ENCODE measurements at regions not wholly inside any gene's neighbourhood (a gene's known extent, or its start where the extent isn't known, plus 50 kb on each side); places are given as distances from the start of the nearest gene placed in this dataset.

GRCh38 chr3:117751651-117752050, 1042.1 kb downstream of the TUSC7 start:
- CTCF ChIA-PET, result no interaction called here
- Histone ChIP-seq H3K4me3 (ENCODE audit: low read length) (no peak overlapping the region), H3K9me3 (ENCODE audit: low read length) (peaks cover 3% of the 10 kb centered on the region), H3K27me3 (ENCODE audit: insufficient read depth, low read length, poor library complexity, severe bottlenecking) (no peaks in the 10 kb centered on the region), H3K27ac (ENCODE audit: low read depth, low read length) (no peak overlapping the region), H3K4me1 (ENCODE audit: insufficient read depth, low read length) (no peaks in the 10 kb centered on the region), H3K36me3 (ENCODE audit: insufficient read depth, low read length) (no peaks in the 10 kb centered on the region)
- Mint-ChIP-seq H3K27ac (no peak overlapping the region), H3K4me1 (no peaks in the 10 kb centered on the region), H3K4me3 (no peak overlapping the region), H3K36me3 (no peaks in the 10 kb centered on the region), H3K9me3 (peaks cover 2 to 8% (median 7%) of the 10 kb centered on the region in 5 donors), H3K27me3 (no peaks in the 10 kb centered on the region)
- POLR2A ChIA-PET, result no interaction called here
- no peak for DNase-seq

GRCh38 chr3:117752984-117753717, 1043.6 kb downstream of the TUSC7 start:
- no peaks in the 10 kb centered on the region for H3K36me3 ChIP-seq (ENCODE audit: insufficient read depth, low read length)
- no peak overlapping the region for H3K27ac ChIP-seq (ENCODE audit: low read depth, low read length)
- ChIA-PET CTCF (no interaction called here), POLR2A (no interaction called here)
- H3K4me1 ChIP-seq (ENCODE audit: insufficient read depth, low read length), result no peaks in the 10 kb centered on the region
- H3K4me1 Mint-ChIP-seq, result no peaks in the 10 kb centered on the region
- no peak for DNase-seq
- peaks cover 2 to 8% (median 3%) of the 10 kb centered on the region in 5 donors for H3K9me3 Mint-ChIP-seq
- H3K9me3 ChIP-seq (ENCODE audit: low read length), result peaks cover 3% of the 10 kb centered on the region
- no peaks in the 10 kb centered on the region for H3K27me3 ChIP-seq (ENCODE audit: insufficient read depth, low read length, poor library complexity, severe bottlenecking)
- no peak overlapping the region for H3K27ac Mint-ChIP-seq
- no peaks in the 10 kb centered on the region for H3K27me3 Mint-ChIP-seq
- H3K36me3 Mint-ChIP-seq, result no peaks in the 10 kb centered on the region
- no peak overlapping the region for H3K4me3 ChIP-seq (ENCODE audit: low read length)
- H3K4me3 Mint-ChIP-seq, result no peak overlapping the region

GRCh38 chr3:117754058-117754457, 1044.5 kb downstream of the TUSC7 start:
- Mint-ChIP-seq H3K27me3 (no peaks in the 10 kb centered on the region), H3K36me3 (no peaks in the 10 kb centered on the region), H3K27ac (no peak overlapping the region), H3K4me1 (no peaks in the 10 kb centered on the region), H3K9me3 (peaks cover 2 to 12% (median 6%) of the 10 kb centered on the region in 5 donors), H3K4me3 (no peak overlapping the region)
- Histone ChIP-seq H3K27me3 (ENCODE audit: insufficient read depth, low read length, poor library complexity, severe bottlenecking) (no peaks in the 10 kb centered on the region), H3K9me3 (ENCODE audit: low read length) (peaks cover 3% of the 10 kb centered on the region), H3K36me3 (ENCODE audit: insufficient read depth, low read length) (no peaks in the 10 kb centered on the region), H3K27ac (ENCODE audit: low read depth, low read length) (no peak overlapping the region), H3K4me3 (ENCODE audit: low read length) (no peak overlapping the region), H3K4me1 (ENCODE audit: insufficient read depth, low read length) (no peaks in the 10 kb centered on the region)
- ChIA-PET POLR2A (no interaction called here), CTCF (no interaction called here)
- DNase-seq, result no peak

GRCh38 chr3:117754841-117755240, 1045.3 kb downstream of the TUSC7 start:
- H3K4me3 Mint-ChIP-seq, result no peak overlapping the region
- H3K9me3 Mint-ChIP-seq, result peaks cover 2 to 10% (median 9%) of the 10 kb centered on the region in 5 donors
- H3K27ac Mint-ChIP-seq, result no peak overlapping the region
- no peaks in the 10 kb centered on the region for H3K36me3 Mint-ChIP-seq
- H3K4me1 ChIP-seq (ENCODE audit: insufficient read depth, low read length), result no peaks in the 10 kb centered on the region
- peaks cover 3% of the 10 kb centered on the region for H3K9me3 ChIP-seq (ENCODE audit: low read length)
- no peaks in the 10 kb centered on the region for H3K27me3 Mint-ChIP-seq
- H3K27me3 ChIP-seq (ENCODE audit: insufficient read depth, low read length, poor library complexity, severe bottlenecking), result no peaks in the 10 kb centered on the region
- no peak for DNase-seq
- no peak overlapping the region for H3K27ac ChIP-seq (ENCODE audit: low read depth, low read length)
- ChIA-PET CTCF (no interaction called here), POLR2A (no interaction called here)
- H3K4me3 ChIP-seq (ENCODE audit: low read length), result no peak overlapping the region
- no peaks in the 10 kb centered on the region for H3K36me3 ChIP-seq (ENCODE audit: insufficient read depth, low read length)
- no peaks in the 10 kb centered on the region for H3K4me1 Mint-ChIP-seq

- ChIA-PET POLR2A (no interaction called here), CTCF (no interaction called here)
- Histone ChIP-seq H3K9me3 (ENCODE audit: low read length) (peaks cover 3% of the 10 kb centered on the region), H3K36me3 (ENCODE audit: insufficient read depth, low read length) (no peaks in the 10 kb centered on the region), H3K27ac (ENCODE audit: low read depth, low read length) (no peak overlapping the region), H3K27me3 (ENCODE audit: insufficient read depth, low read length, poor library complexity, severe bottlenecking) (no peaks in the 10 kb centered on the region), H3K4me3 (ENCODE audit: low read length) (no peak overlapping the region), H3K4me1 (ENCODE audit: insufficient read depth, low read length) (no peaks in the 10 kb centered on the region)
- no peak overlapping the region for H3K27ac Mint-ChIP-seq
- H3K36me3 Mint-ChIP-seq, result no peaks in the 10 kb centered on the region
- H3K27me3 Mint-ChIP-seq, result no peaks in the 10 kb centered on the region
- no peak overlapping the region for H3K4me3 Mint-ChIP-seq
- no peak for DNase-seq
- H3K9me3 Mint-ChIP-seq, result peaks cover 4 to 16% (median 12%) of the 10 kb centered on the region in 5 donors
- no peaks in the 10 kb centered on the region for H3K4me1 Mint-ChIP-seq
Observed at GRCh38 chr3:117756563-117756962, 1047.0 kb downstream of the TUSC7 start.

GRCh38 chr3:117761703-117762620, 1052.4 kb downstream of the TUSC7 start:
- ChIA-PET POLR2A (no interaction called here), CTCF (no interaction called here)
- no peaks in the 10 kb centered on the region for H3K36me3 ChIP-seq (ENCODE audit: insufficient read depth, low read length)
- H3K9me3 ChIP-seq (ENCODE audit: low read length), result no peaks in the 10 kb centered on the region
- Mint-ChIP-seq H3K9me3 (peaks cover 5 to 18% (median 10%) of the 10 kb centered on the region in 5 donors), H3K4me3 (no peak overlapping the region), H3K27ac (no peak overlapping the region), H3K36me3 (no peaks in the 10 kb centered on the region), H3K27me3 (no peaks in the 10 kb centered on the region), H3K4me1 (no peaks in the 10 kb centered on the region)
- H3K27me3 ChIP-seq (ENCODE audit: insufficient read depth, low read length, poor library complexity, severe bottlenecking), result no peaks in the 10 kb centered on the region
- DNase-seq, result no peak
- no peak overlapping the region for H3K27ac ChIP-seq (ENCODE audit: low read depth, low read length)
- H3K4me3 ChIP-seq (ENCODE audit: low read length), result no peak overlapping the region
- no peaks in the 10 kb centered on the region for H3K4me1 ChIP-seq (ENCODE audit: insufficient read depth, low read length)

GRCh38 chr3:117762621-117763037, 1053.0 kb downstream of the TUSC7 start:
- Mint-ChIP-seq H3K27ac (no peak overlapping the region), H3K4me1 (no peaks in the 10 kb centered on the region), H3K36me3 (no peaks in the 10 kb centered on the region), H3K4me3 (no peak overlapping the region), H3K27me3 (no peaks in the 10 kb centered on the region), H3K9me3 (peaks cover 5 to 22% (median 10%) of the 10 kb centered on the region in 5 donors)
- no peak overlapping the region for H3K4me3 ChIP-seq (ENCODE audit: low read length)
- DNase-seq, result no peak
- ChIA-PET POLR2A (no interaction called here), CTCF (no interaction called here)
- H3K4me1 ChIP-seq (ENCODE audit: insufficient read depth, low read length), result no peaks in the 10 kb centered on the region
- H3K27ac ChIP-seq (ENCODE audit: low read depth, low read length), result no peak overlapping the region
- H3K36me3 ChIP-seq (ENCODE audit: insufficient read depth, low read length), result no peaks in the 10 kb centered on the region
- H3K27me3 ChIP-seq (ENCODE audit: insufficient read depth, low read length, poor library complexity, severe bottlenecking), result no peaks in the 10 kb centered on the region
- H3K9me3 ChIP-seq (ENCODE audit: low read length), result no peaks in the 10 kb centered on the region

- Histone ChIP-seq H3K27me3 (ENCODE audit: insufficient read depth, low read length, poor library complexity, severe bottlenecking) (no peaks in the 10 kb centered on the region), H3K9me3 (ENCODE audit: low read length) (no peaks in the 10 kb centered on the region), H3K36me3 (ENCODE audit: insufficient read depth, low read length) (no peaks in the 10 kb centered on the region), H3K4me3 (ENCODE audit: low read length) (no peak overlapping the region), H3K4me1 (ENCODE audit: insufficient read depth, low read length) (no peaks in the 10 kb centered on the region), H3K27ac (ENCODE audit: low read depth, low read length) (no peak overlapping the region)
- Mint-ChIP-seq H3K36me3 (no peaks in the 10 kb centered on the region), H3K4me3 (no peak overlapping the region), H3K4me1 (no peaks in the 10 kb centered on the region), H3K27ac (no peak overlapping the region), H3K27me3 (no peaks in the 10 kb centered on the region), H3K9me3 (peaks cover 5 to 22% (median 9%) of the 10 kb centered on the region in 5 donors)
- no peak for DNase-seq
- ChIA-PET POLR2A (no interaction called here), CTCF (no interaction called here)
Observed at GRCh38 chr3:117763561-117763960, 1054.0 kb downstream of the TUSC7 start.

Data from CD8-positive, alpha-beta memory T cell (primary cell).